ENCODE measurements at regions not wholly inside any gene's neighbourhood (a gene's known extent, or its start where the extent isn't known, plus 50 kb on each side); places are given as distances from the start of the nearest gene placed in this dataset.

- no peak for FAIRE-seq
- RAD21 ChIA-PET (ENCODE audit: unreplicated experiment), result no interaction called here
- BruUV-seq (replicated peaks), result no TSS peak
Measured at GRCh38 chr4:127383666-127384065, 249.1 kb upstream of the INTU start.

More at GRCh38 chr4:127383666-127384065, 249.1 kb upstream of the INTU start:
- in situ Hi-C loops (cut with MboI) (no loop called here), intact Hi-C loops (cut with micrococcal nuclease; ENCODE audit: unreplicated experiment) (no loop called here)
- TF ChIP-seq RFX5 (IDR thresholded peaks at IDR 0.05; ENCODE audit: low read depth, low read length) (no peak), ATF2 (IDR thresholded peaks at IDR 0.05; ENCODE audit: low read length) (no peak), IKZF1 (conservative IDR thresholded peaks at IDR 0.05) (no peak), NFXL1 (IDR thresholded peaks at IDR 0.05; ENCODE audit: borderline replicate concordance) (no peak), PBX3 (IDR thresholded peaks at IDR 0.05; ENCODE audit: insufficient replicate concordance, low read depth, low read length) (no peak), RAD51 (IDR thresholded peaks at IDR 0.05) (no peak), BMI1 (IDR thresholded peaks at IDR 0.05; ENCODE audit: borderline replicate concordance) (no peak), ETV6 (conservative IDR thresholded peaks at IDR 0.05 in 1 of 2, IDR thresholded peaks at IDR 0.05 in 1 of 2; ENCODE audit: borderline replicate concordance in 1 of 2, low read depth in 1 of 2) (no peak), BCLAF1 (IDR thresholded peaks at IDR 0.05) (no peak), MAX (IDR thresholded peaks at IDR 0.05; ENCODE audit: low read depth, low read length) (no peak), SUZ12 (IDR thresholded peaks at IDR 0.05; ENCODE audit: unreplicated experiment) (no peak), MEF2A (IDR thresholded peaks at IDR 0.05; ENCODE audit: insufficient read depth, low read depth, low read length) (no peak), KLF5 (IDR thresholded peaks at IDR 0.05; ENCODE audit: partially characterized antibody) (no peak), NFYB (IDR thresholded peaks at IDR 0.05; ENCODE audit: insufficient read depth, low read depth, low read length) (no peak), ZNF274 (IDR thresholded peaks at IDR 0.05; ENCODE audit: insufficient read depth, insufficient read length) (no peak)
- H3K27ac ChIP-seq (ENCODE audit: control insufficient read depth, insufficient read depth), result no peak overlapping the region
- ChIA-PET CTCF (no interaction called here), SMC1A (ENCODE audit: uncharacterized antibody, unreplicated experiment) (interaction anchor here (0.6 kb wide), 1 partner anchor 36 kb away, joined by 3 read pairs; no protein-coding TSS in a partner anchor), POLR2A (no interaction called here)
- no peaks in the 10 kb centered on the region for H3K79me2 ChIP-seq (ENCODE audit: control insufficient read depth, insufficient read depth, low read length)
- H3K4me2 ChIP-seq (ENCODE audit: control insufficient read depth, insufficient read depth), result no peak overlapping the region
- no peak overlapping the region for H2AFZ ChIP-seq (ENCODE audit: control insufficient read depth, low read depth, low read length)
- DNase-seq (ENCODE audit: low read depth, low spot score), result no peak
- no peaks in the 10 kb centered on the region for H4K20me1 ChIP-seq (ENCODE audit: control insufficient read depth, insufficient read depth)
- H3K4me1 ChIP-seq (ENCODE audit: control insufficient read depth, insufficient read depth, low read length), result no peaks in the 10 kb centered on the region
- H3K9ac ChIP-seq (ENCODE audit: control insufficient read depth, insufficient read depth, low read length), result no peak overlapping the region
- H3K4me3 ChIP-seq, result no peak overlapping the region
- no peak for ATAC-seq
- H3K27me3 ChIP-seq (replicated peaks in 1 of 2; ENCODE audit: control insufficient read depth in 2 of 2, insufficient read depth in 2 of 2, low read length in 1 of 2), result no peaks in the 10 kb centered on the region
- H3K36me3 ChIP-seq (ENCODE audit: control insufficient read depth in 2 of 2, insufficient read depth in 2 of 2, low read length in 1 of 2), result no peaks in the 10 kb centered on the region
- H3K9me3 ChIP-seq (replicated peaks; ENCODE audit: control insufficient read depth, insufficient read depth, low read length), result no peaks in the 10 kb centered on the region
